Erythroblast (primary cell): ENCODE measurements at regions not wholly inside any gene's neighbourhood (a gene's known extent, or its start where the extent isn't known, plus 50 kb on each side); places are given as distances from the start of the nearest gene placed in this dataset.

ENCODE experiments used
- GATA1 ChIP-seq: IDR thresholded peaks from 2 replicates; pipeline ENCODE4 v1.6.1; 2011; ENCODE audit warnings: low read depth, mild to moderate bottlenecking, control low read depth, low read length, moderate library complexity
- POLR2A ChIP-seq: IDR thresholded peaks from 2 replicates; pipeline ENCODE4 v1.6.1; 2011; ENCODE audit warnings: mild to moderate bottlenecking, low read length

GRCh38 chrX:7233580-7234406, 85.8 kb upstream of the PUDP start:
- TF ChIP-seq POLR2A (no peak), GATA1 (no peak)
